Fibroblast of upper back skin (primary cell): ENCODE measurements at regions not wholly inside any gene's neighbourhood (a gene's known extent, or its start where the extent isn't known, plus 50 kb on each side); places are given as distances from the start of the nearest gene placed in this dataset.

Source experiments
- DNase-seq: peaks from one replicate; pipeline ENCODE4 v3.0.0-alpha.2; 2013

- peak; percentile 49 for DNase-seq
These were observed 427.4 kb downstream of the CETN3 start for GRCh38 chr5:89981878-89982773.

- no peak for DNase-seq
These were observed 428.5 kb downstream of the CETN3 start for GRCh38 chr5:89981021-89981420.

- no peak for DNase-seq
These were observed 436.0 kb downstream of the CETN3 start for GRCh38 chr5:89973516-89973915.

- DNase-seq: peak; percentile 70
These were observed 436.7 kb downstream of the CETN3 start for GRCh38 chr5:89972901-89973300.

GRCh38 chr5:89968958-89969381, 440.6 kb downstream of the CETN3 start:
- DNase-seq: peak; percentile 65

- DNase-seq: peak; percentile 73
These were observed 441.6 kb downstream of the CETN3 start for GRCh38 chr5:89967771-89968444.

GRCh38 chr5:89956838-89957237, 452.7 kb downstream of the CETN3 start:
- no peak for DNase-seq

- DNase-seq: no peak
These were observed 454.6 kb downstream of the CETN3 start for GRCh38 chr5:89954916-89955315.

GRCh38 chr5:89951876-89952275, 457.7 kb downstream of the CETN3 start:
- DNase-seq: no peak

GRCh38 chr5:89950234-89950633, 459.3 kb downstream of the CETN3 start:
- no peak for DNase-seq

- DNase-seq: no peak
These were observed 460.6 kb downstream of the CETN3 start for GRCh38 chr5:89948977-89949376.

GRCh38 chr5:89946916-89947315, 462.6 kb downstream of the CETN3 start:
- DNase-seq: no peak

- DNase-seq: no peak
These were observed 463.0 kb downstream of the CETN3 start for GRCh38 chr5:89946508-89946907.

- no peak for DNase-seq
These were observed 467.4 kb downstream of the CETN3 start for GRCh38 chr5:89942171-89942570.

GRCh38 chr5:89936576-89936975, 473.0 kb downstream of the CETN3 start:
- no peak for DNase-seq

GRCh38 chr5:89934069-89934468, 475.5 kb downstream of the CETN3 start:
- no peak for DNase-seq

GRCh38 chr5:89932771-89933181, 476.8 kb downstream of the CETN3 start:
- DNase-seq: peak; percentile 24

GRCh38 chr5:89930591-89931392, 478.8 kb downstream of the CETN3 start:
- peak; percentile 82 for DNase-seq

- peak; percentile 12 for DNase-seq
These were observed 479.7 kb downstream of the CETN3 start for GRCh38 chr5:89929834-89930233.

- DNase-seq: no peak
These were observed 480.4 kb downstream of the CETN3 start for GRCh38 chr5:89929173-89929572.

GRCh38 chr5:89922161-89922560, 487.4 kb downstream of the CETN3 start:
- no peak for DNase-seq

- DNase-seq: no peak
These were observed 492.4 kb downstream of the CETN3 start for GRCh38 chr5:89917112-89917511.

GRCh38 chr5:89916131-89916530, 493.4 kb downstream of the CETN3 start:
- DNase-seq: no peak
